ENCODE measurements at regions not wholly inside any gene's neighbourhood (a gene's known extent, or its start where the extent isn't known, plus 50 kb on each side); places are given as distances from the start of the nearest gene placed in this dataset.

DNA sequence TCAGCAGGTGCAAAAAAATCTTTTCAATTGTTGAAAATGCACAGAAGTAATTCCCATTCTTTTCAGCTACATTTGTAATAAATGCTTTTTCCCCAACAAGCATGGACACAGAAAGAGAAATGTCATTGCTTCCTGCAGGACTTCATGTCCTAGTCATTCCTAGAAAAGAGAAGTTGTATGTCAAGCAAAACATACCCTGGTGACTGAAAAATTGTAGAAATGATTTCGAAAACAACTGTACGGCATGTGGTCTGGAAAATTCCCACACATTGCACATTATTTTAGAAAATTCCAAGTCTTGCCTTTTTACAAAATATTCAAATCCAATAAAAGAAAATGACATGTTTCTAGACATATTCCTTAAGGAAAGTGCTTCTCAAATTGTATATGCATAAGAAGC is 50.4 kb upstream of the ALCAM start:
- TF ChIP-seq, protein P1, sequence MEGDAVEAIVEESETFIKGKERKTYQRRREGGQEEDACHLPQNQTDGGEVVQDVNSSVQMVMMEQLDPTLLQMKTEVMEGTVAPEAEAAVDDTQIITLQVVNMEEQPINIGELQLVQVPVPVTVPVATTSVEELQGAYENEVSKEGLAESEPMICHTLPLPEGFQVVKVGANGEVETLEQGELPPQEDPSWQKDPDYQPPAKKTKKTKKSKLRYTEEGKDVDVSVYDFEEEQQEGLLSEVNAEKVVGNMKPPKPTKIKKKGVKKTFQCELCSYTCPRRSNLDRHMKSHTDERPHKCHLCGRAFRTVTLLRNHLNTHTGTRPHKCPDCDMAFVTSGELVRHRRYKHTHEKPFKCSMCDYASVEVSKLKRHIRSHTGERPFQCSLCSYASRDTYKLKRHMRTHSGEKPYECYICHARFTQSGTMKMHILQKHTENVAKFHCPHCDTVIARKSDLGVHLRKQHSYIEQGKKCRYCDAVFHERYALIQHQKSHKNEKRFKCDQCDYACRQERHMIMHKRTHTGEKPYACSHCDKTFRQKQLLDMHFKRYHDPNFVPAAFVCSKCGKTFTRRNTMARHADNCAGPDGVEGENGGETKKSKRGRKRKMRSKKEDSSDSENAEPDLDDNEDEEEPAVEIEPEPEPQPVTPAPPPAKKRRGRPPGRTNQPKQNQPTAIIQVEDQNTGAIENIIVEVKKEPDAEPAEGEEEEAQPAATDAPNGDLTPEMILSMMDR (optimal IDR thresholded peaks at IDR 0.05 in 1 of 3, IDR thresholded peaks at IDR 0.05 in 1 of 3, conservative IDR thresholded peaks at IDR 0.05 in 1 of 3; ENCODE audit: extremely low read depth in 1 of 3, insufficient read depth in 2 of 3, low read length in 3 of 3): no peak
- no peak for TF ChIP-seq EZH2 (IDR thresholded peaks at IDR 0.05; ENCODE audit: low read length)
- FAIRE-seq: no peak

More for the DNA sequence above, 50.4 kb upstream of the ALCAM start:
- Histone ChIP-seq H3K4me1 (ENCODE audit: control insufficient read depth, extremely low read depth, insufficient read depth, low read length) (no peaks in the 10 kb centered on the region), H3K79me2 (ENCODE audit: control insufficient read depth, insufficient read depth, low read length) (no peaks in the 10 kb centered on the region), H3K4me2 (ENCODE audit: control insufficient read depth, extremely low read depth, insufficient read depth, low read depth, low read length) (no peak overlapping the region), H4K20me1 (ENCODE audit: control insufficient read depth, extremely low read depth, insufficient read depth, low read length) (no peaks in the 10 kb centered on the region), H3K9me1 (ENCODE audit: control insufficient read depth, extremely low read depth, insufficient read depth, low read length) (no peaks in the 10 kb centered on the region), H3K9me3 (ENCODE audit: control insufficient read depth, low read depth, low read length) (no peaks in the 10 kb centered on the region), H3K9ac (ENCODE audit: control insufficient read depth, extremely low read depth, insufficient read depth, low read length) (no peak overlapping the region), H3K4me3 (ENCODE audit: control insufficient read depth in 2 of 3, extremely low read depth in 1 of 3, insufficient read depth in 2 of 3, low read depth in 1 of 3, low read length in 3 of 3) (no peak overlapping the region), H2AFZ (ENCODE audit: control insufficient read depth, low read length) (no peak overlapping the region), H3K27ac (ENCODE audit: control insufficient read depth, insufficient read depth, low read length) (no peak overlapping the region), H3K36me3 (ENCODE audit: control insufficient read depth in 2 of 2, extremely low read depth in 1 of 2, insufficient read depth in 2 of 2, low read length in 2 of 2) (no peaks in the 10 kb centered on the region), H3K27me3 (ENCODE audit: control insufficient read depth, extremely low read depth, insufficient read depth, low read length) (no peaks in the 10 kb centered on the region)
- no peak for DNase-seq (ENCODE audit: low read depth, low spot score)
- dilution Hi-C loops (cut with MboI; ENCODE audit: extremely low pct_ligation_motif_present, low sequenced_read_pairs): no loop called here

Small RNA genes in the stretch of these regions (small RNA-seq; reads per million reads assigned to genes)
- gene MIR548AB (ENCODE audit: insufficient read length in 3 of 3, low read depth in 3 of 3, low replicate concordance in 1 of 3) (0 reads per million in 3 experiments), gene NDUFA4P2 (ENCODE audit: insufficient read length in 3 of 3, low read depth in 3 of 3, low replicate concordance in 1 of 3) (0 reads per million in 3 experiments), gene RNU1-43P (ENCODE audit: insufficient read length in 3 of 3, low read depth in 3 of 3, low replicate concordance in 1 of 3) (0 to 0.33 (median 0) reads per million in 3 experiments), gene RNU6-461P (ENCODE audit: insufficient read length in 3 of 3, low read depth in 3 of 3, low replicate concordance in 1 of 3) (0 to 0.25 (median 0) reads per million in 3 experiments), gene TUBBP11 (ENCODE audit: insufficient read length in 3 of 3, low read depth in 3 of 3, low replicate concordance in 1 of 3) (0 reads per million in 3 experiments)
